Aorta (tissue), 5 donors: ENCODE measurements at regions not wholly inside any gene's neighbourhood (a gene's known extent, or its start where the extent isn't known, plus 50 kb on each side); places are given as distances from the start of the nearest gene placed in this dataset.

Source experiments
- ATAC-seq: fragments of 200-7000 bp; cut with Tn5 transposase; one replicate; pipeline ENCODE4 v1.9.1; 2022; ENCODE audit warnings: moderate library complexity; ENCODE audit not compliant: low FRiP score
- DNase-seq, 2 donors: peaks; one replicate each; pipeline ENCODE4 v3.0.0-alpha.2; 2020
- H3K27ac ChIP-seq, 2 donors: one replicate each; pipeline ENCODE4 v1.5.1; 2013; ENCODE audit warnings: low read length in 2 of 2, mild to moderate bottlenecking in 2 of 2, moderate library complexity in 2 of 2, control low read depth in 1 of 2, inconsistent platforms in 1 of 2, low read depth in 1 of 2
- H3K27me3 ChIP-seq, 2 donors: one replicate each; pipeline ENCODE4 v1.6.1; 2013; ENCODE audit warnings: control low read depth in 1 of 2, low read length in 1 of 2, mild to moderate bottlenecking in 1 of 2, moderate library complexity in 1 of 2; ENCODE audit not compliant: insufficient read depth in 2 of 2, control insufficient read depth in 1 of 2
- H3K36me3 ChIP-seq, 2 donors: one replicate each; pipeline ENCODE4 v1.6.1; 2013; ENCODE audit warnings: control low read depth in 1 of 2, low read length in 1 of 2, mild to moderate bottlenecking in 1 of 2; ENCODE audit not compliant: insufficient read depth in 2 of 2, control insufficient read depth in 1 of 2
- H3K4me1 ChIP-seq, 2 donors: one replicate each; pipeline ENCODE4 v1.6.1; 2013; ENCODE audit warnings: low read length in 2 of 2, control low read depth in 1 of 2, mild to moderate bottlenecking in 1 of 2, moderate library complexity in 1 of 2; ENCODE audit not compliant: insufficient read depth in 2 of 2, control insufficient read depth in 1 of 2
- H3K4me3 ChIP-seq, 2 donors: one replicate each; pipeline ENCODE4 v1.5.1; 2013; ENCODE audit warnings: low read length in 2 of 2, control low read depth in 1 of 2, mild to moderate bottlenecking in 1 of 2
- H3K9me3 ChIP-seq: one replicate; pipeline ENCODE4 v1.6.1; 2013; ENCODE audit warnings: mild to moderate bottlenecking, low read length; ENCODE audit not compliant: control insufficient read depth
- WGBS, 2 donors: extraction: QIAGEN DNeasy Blood & Tissue Kit; methylation state at CpG; one replicate each; pipeline ENCODE4 v1.1.7; 2013; 5-methylcytosine and 5-hydroxymethylcytosine counted together
- intact Hi-C, 2 donors: fragments of 100-400 bp; cut with DNase I; formaldehyde crosslinking; loops; one replicate each; pipeline versions ENCODE4 v1.14.2 to v1.15.0; 2022
- donor health status: healthy with polysubstance abuse.
- donor health status: Bipolar disorder and iron deficiency.
- donor health status: DM: no; HTN: no; CAD: no.
- donor health status: DM: no; HTN: no; CAD: no.
- donor health status: DM: yes; HTN: yes; CAD: no.

DNA sequence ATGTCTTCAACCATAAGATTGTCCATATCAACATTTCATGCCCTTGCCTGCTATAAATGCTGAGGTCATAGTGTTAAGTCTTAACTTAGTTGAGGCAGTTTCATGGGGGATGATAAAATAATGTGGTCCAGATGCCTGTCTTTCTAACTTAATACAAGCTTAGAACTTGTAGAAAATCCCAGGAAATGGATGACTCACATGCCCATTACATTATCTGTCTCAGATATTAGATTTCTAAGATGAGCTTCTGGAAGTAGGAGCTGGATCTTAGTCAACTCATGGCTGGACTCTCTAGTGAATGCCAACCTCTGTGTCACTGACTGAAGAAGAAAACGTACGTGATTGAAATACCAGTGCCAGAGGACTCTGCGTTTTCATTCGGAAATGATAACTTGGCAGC is 797.5 kb upstream of the EEF2KMT start:
- Histone ChIP-seq H3K36me3 (no peaks in the 10 kb centered on the region), H3K27ac (no peak overlapping the region)
- 39 to 49% methylated on average over 4 of the region's 4 CpGs for WGBS, 2 donors

DNA sequence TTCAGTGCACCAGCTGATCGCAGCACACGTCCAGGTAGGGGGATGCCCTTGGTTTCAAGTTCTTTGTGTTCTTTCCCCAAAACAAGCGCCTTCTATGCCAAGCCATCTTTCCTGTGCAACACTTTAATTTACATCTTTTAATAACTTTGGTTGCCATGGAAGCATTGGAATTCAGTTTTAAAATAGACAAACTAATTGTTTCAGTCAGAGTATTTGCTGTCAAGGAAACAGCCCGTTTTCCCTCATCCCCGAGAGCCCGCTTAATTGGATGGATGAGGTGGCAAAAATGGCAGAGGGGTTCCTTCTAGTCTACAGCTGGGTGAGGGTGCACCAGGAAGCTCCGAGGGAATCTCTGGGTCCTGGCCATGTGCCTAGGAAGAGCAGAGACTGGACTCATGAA is 793.7 kb upstream of the EEF2KMT start:
- H3K4me1 ChIP-seq, result no peaks in the 10 kb centered on the region
- no peaks in the 10 kb centered on the region for H3K9me3 ChIP-seq
- no peak overlapping the region for H3K27ac ChIP-seq
- H3K36me3 ChIP-seq, result no peaks in the 10 kb centered on the region
- 70 to 71% methylated on average over 7 of the region's 7 CpGs for WGBS, 2 donors
- no peak for ATAC-seq
- no peaks in the 10 kb centered on the region for H3K27me3 ChIP-seq
- intact Hi-C loops, result no loop called here
- no peak overlapping the region for H3K4me3 ChIP-seq
- DNase-seq, result no peak

More for the DNA sequence above, 797.5 kb upstream of the EEF2KMT start:
- Histone ChIP-seq H3K4me1 (no peaks in the 10 kb centered on the region), H3K27me3 (no peaks in the 10 kb centered on the region), H3K9me3 (no peaks in the 10 kb centered on the region), H3K4me3 (no peak overlapping the region)
- ATAC-seq (no peak), DNase-seq (no peak)
- intact Hi-C loops, result no loop called here

DNA sequence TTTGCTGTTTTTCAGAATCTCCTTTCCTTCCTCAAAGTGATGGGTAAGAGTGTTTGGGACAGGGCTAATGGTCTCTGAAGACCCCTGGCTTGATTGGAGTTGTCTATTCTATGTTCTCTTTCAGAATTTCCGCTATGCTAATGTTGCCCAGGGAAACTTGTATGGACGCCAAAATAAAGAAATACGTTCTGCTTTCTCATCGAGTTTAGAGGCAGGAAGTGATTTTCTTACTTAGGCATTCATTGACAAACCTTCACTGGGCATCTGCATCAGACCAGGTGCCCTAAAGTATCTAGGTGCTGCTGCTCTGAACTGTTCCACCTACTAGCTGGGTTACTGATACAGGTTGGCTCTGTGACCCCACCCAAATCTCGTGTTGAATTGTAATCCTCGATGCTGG is 787.9 kb upstream of the EEF2KMT start:
- no peak for DNase-seq
- Histone ChIP-seq H3K27me3 (peaks cover 0 to 2% of the 10 kb centered on the region in 2 donors), H3K27ac (no peak overlapping the region), H3K9me3 (no peaks in the 10 kb centered on the region), H3K4me3 (no peak overlapping the region), H3K36me3 (no peaks in the 10 kb centered on the region), H3K4me1 (no peaks in the 10 kb centered on the region)
- intact Hi-C loops, result no loop called here
- no peak for ATAC-seq
- WGBS, 2 donors, result 36 to 37% methylated on average over 6 of the region's 6 CpGs

DNA sequence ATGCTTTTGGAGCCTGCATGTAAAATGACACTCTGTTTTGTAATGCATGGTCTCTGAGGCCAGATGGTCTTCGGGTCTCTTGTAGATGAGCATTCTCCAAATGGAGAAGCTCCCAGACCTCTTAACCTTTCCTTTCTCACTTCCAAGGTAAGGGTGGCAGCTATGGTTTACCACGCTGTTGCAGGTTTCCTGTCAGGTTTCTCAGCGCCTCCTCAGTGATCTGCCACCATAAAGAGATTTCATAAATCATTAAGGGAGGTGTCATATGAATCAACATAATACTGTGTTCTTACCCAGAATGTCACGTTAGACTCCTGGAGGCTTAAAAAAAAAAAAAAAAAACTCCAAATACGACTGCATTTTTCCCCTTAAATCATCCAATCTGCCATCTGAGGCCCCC is 787.4 kb upstream of the EEF2KMT start:
- intact Hi-C loops, result no loop called here

DNA sequence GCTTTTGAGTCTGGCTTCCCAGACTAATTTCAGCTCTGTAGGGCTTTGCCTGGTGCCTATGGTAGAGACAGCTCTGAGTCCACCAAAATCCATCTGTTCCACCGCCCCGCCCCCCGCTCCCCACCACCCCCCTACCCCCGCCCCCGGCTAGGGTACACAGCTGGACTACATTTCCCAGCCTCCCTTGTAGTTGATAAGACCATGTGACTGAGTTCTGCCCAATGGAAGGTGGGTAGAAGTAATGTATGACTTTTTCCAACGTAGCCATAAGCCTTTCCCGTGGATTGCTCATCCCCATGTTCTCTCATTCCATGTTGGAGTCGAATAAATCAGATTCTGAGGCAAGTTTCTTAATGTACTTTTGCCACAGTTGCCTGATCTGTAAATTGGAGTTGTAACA is 786.7 kb upstream of the EEF2KMT start:
- intact Hi-C loops, result no loop called here
- DNase-seq, result no peak
- Histone ChIP-seq H3K9me3 (no peaks in the 10 kb centered on the region), H3K27me3 (peaks cover 0 to 2% of the 10 kb centered on the region in 2 donors), H3K4me3 (no peak overlapping the region), H3K27ac (no peak overlapping the region), H3K36me3 (no peaks in the 10 kb centered on the region), H3K4me1 (no peaks in the 10 kb centered on the region)
- no peak for ATAC-seq
- WGBS, 2 donors, result 85 to 94% methylated on average over 8 of the region's 8 CpGs

More for the DNA sequence above, 787.4 kb upstream of the EEF2KMT start:
- H3K4me1 ChIP-seq, result no peaks in the 10 kb centered on the region
- H3K27me3 ChIP-seq, result peaks cover 0 to 2% of the 10 kb centered on the region in 2 donors
- no peak overlapping the region for H3K27ac ChIP-seq
- H3K36me3 ChIP-seq, result no peaks in the 10 kb centered on the region
- no peak overlapping the region for H3K4me3 ChIP-seq
- 57 to 58% methylated on average over 5 of the region's 5 CpGs for WGBS, 2 donors
- ATAC-seq, result no peak
- H3K9me3 ChIP-seq, result no peaks in the 10 kb centered on the region
- DNase-seq, result no peak

DNA sequence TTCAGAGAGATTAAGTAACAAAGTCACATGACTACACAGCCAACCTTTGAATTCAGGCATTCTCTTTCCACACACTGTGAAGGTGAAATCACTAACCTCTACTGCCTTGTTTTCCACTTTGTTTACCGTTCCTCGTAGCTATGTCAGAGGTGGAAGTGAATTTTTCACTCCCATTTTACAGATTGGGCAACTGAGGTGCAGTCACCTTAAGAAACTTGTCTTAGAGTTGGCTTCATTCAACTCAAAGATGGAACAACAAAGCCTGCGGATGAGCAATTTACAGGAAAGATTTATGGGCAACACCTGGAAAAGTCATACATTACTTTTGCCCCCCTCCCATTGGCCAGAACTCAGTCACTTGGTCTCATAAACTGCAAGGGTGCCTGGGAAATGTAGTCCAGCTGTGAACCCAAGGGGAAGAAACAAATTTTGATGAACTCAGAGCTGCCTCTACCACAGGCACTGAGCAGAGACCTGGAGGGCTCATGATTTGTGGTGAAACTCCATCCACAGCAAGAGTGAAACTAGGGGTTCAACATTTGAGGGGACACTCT is 784.6 kb upstream of the EEF2KMT start:
- H3K4me1 ChIP-seq, result no peaks in the 10 kb centered on the region
- H3K4me3 ChIP-seq, result no peak overlapping the region
- intact Hi-C loops, result no loop called here
- H3K27ac ChIP-seq, result no peak overlapping the region
- no peaks in the 10 kb centered on the region for H3K36me3 ChIP-seq
- DNase-seq (no peak), ATAC-seq (no peak)
- H3K9me3 ChIP-seq, result no peaks in the 10 kb centered on the region
- 73 to 82% methylated on average over 3 of the region's 3 CpGs for WGBS, 2 donors
- H3K27me3 ChIP-seq, result peaks cover 0 to 2% of the 10 kb centered on the region in 2 donors

DNA sequence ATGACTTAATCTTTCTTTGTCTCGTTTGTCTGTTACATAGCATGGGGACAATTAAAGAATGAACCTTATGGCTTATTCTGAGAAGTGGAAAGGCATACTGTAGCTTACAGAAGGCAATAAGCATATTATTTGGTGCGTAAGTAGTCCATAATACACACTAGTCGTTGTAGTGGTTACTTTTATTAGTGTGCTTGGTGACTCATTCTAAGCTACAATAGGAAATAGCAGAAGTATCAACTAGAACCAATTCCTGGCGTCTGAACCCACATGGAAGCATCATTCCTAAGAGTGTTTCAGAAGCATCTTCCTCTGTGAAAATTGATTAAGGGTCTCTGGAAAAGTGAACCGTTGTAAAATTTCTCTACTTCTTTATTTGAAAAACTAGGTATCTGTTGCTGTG is 777.8 kb upstream of the EEF2KMT start:
- Histone ChIP-seq H3K9me3 (no peaks in the 10 kb centered on the region), H3K27ac (no peak overlapping the region), H3K36me3 (no peaks in the 10 kb centered on the region), H3K27me3 (no peaks in the 10 kb centered on the region), H3K4me3 (no peak overlapping the region), H3K4me1 (no peaks in the 10 kb centered on the region)
- ATAC-seq (no peak), DNase-seq (no peak)
- intact Hi-C loops, result no loop called here
- 69 to 77% methylated on average over 5 of the region's 5 CpGs for WGBS, 2 donors

DNA sequence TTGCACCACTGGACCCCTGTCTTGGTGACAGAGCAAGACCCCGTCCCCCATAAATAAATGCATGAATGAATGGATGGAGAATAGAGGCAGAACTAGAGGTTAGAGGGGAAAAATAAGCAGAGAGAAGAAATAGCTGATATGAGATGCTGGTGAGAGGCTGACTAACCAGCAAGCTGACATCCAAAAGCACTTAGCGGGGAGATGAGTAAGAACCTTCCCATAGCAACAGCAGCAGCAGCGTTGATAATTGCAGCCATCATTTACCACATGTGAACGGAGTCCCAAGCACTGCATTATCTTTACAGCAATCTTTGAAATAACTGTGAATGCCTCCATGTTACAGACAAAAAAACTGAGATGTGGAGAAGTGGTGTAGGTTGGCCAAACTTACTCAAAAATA is 777.3 kb upstream of the EEF2KMT start:
- WGBS, 2 donors, result 78 to 88% methylated on average over 4 of the region's 4 CpGs
- DNase-seq (no peak), ATAC-seq (no peak)
- Histone ChIP-seq H3K9me3 (no peaks in the 10 kb centered on the region), H3K4me3 (no peak overlapping the region), H3K27ac (no peak overlapping the region), H3K36me3 (no peaks in the 10 kb centered on the region), H3K27me3 (no peaks in the 10 kb centered on the region), H3K4me1 (no peaks in the 10 kb centered on the region)
- intact Hi-C loops, result no loop called here

DNA sequence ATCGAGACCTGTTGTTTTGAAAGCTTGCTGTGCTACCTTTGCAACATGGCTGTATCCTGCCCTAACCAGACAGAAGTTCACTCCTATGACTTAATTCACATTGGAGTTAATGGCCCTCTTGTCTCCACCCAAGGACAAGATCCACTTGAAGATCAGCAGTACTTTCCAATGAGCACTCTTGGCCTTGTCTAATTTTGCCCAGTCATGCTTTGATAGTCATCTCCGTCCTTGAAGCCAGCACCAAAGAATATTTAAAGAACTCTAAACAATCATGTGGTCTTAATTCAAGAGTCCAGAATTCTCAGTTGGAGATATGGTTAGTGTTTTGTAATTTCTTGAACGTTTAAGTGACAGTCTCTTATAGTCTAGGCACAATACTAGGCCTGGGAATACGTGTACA is 775.6 kb upstream of the EEF2KMT start:
- no peak overlapping the region for H3K4me3 ChIP-seq
- no peak for DNase-seq
- H3K27ac ChIP-seq, result no peak overlapping the region
- H3K9me3 ChIP-seq, result no peaks in the 10 kb centered on the region
- no peaks in the 10 kb centered on the region for H3K36me3 ChIP-seq
- intact Hi-C loops, result no loop called here
- H3K4me1 ChIP-seq, result no peaks in the 10 kb centered on the region
- WGBS, 2 donors, result 47 to 53% methylated on average over 4 of the region's 4 CpGs
- no peak for ATAC-seq
- H3K27me3 ChIP-seq, result no peaks in the 10 kb centered on the region
